ENCODE measurements at regions not wholly inside any gene's neighbourhood (a gene's known extent, or its start where the extent isn't known, plus 50 kb on each side); places are given as distances from the start of the nearest gene placed in this dataset.
"Not testable (repeated sequence)": the region's sequence is repeated elsewhere in the genome, so short reads cannot be mapped to it uniquely, and the experiment has no call there.

GRCh38 chr7:83306502-83306901 is 143.8 kb upstream of the PCLO start:
- no peak for DNase-seq (ENCODE audit: low read depth, low spot score)

- no peak for DNase-seq (ENCODE audit: low read depth, low spot score)
Measured at GRCh38 chr7:83305027-83305426, 142.3 kb upstream of the PCLO start.

GRCh38 chr7:83301416-83301815 is 138.7 kb upstream of the PCLO start:
- DNase-seq (ENCODE audit: low read depth, low spot score), result peak; percentile 25

GRCh38 chr7:83290211-83290610 is 127.5 kb upstream of the PCLO start:
- no peak for DNase-seq (ENCODE audit: low read depth, low spot score)

- no peak for DNase-seq (ENCODE audit: low read depth, low spot score)
Measured at GRCh38 chr7:83289419-83289993, 126.8 kb upstream of the PCLO start.

- no peak for DNase-seq (ENCODE audit: low read depth, low spot score)
Measured at GRCh38 chr7:83280671-83281070, 118.0 kb upstream of the PCLO start.

- no peak for DNase-seq (ENCODE audit: low read depth, low spot score)
Measured at GRCh38 chr7:83276250-83276649, 113.6 kb upstream of the PCLO start.

- DNase-seq (ENCODE audit: low read depth, low spot score), result no peak
Measured at GRCh38 chr7:83273699-83274098, 111.0 kb upstream of the PCLO start.

GRCh38 chr7:83271212-83272099 is 108.8 kb upstream of the PCLO start:
- DNase-seq (ENCODE audit: low read depth, low spot score), result no peak

- no peak for DNase-seq (ENCODE audit: low read depth, low spot score)
Measured at GRCh38 chr7:83270407-83270806, 107.7 kb upstream of the PCLO start.

- DNase-seq (ENCODE audit: low read depth, low spot score), result no peak
Measured at GRCh38 chr7:83267141-83267631, 104.5 kb upstream of the PCLO start.

GRCh38 chr7:83263442-83264034 is 100.9 kb upstream of the PCLO start:
- not testable (repeated sequence) for DNase-seq (ENCODE audit: low read depth, low spot score)

GRCh38 chr7:83259064-83259463 is 96.4 kb upstream of the PCLO start:
- DNase-seq (ENCODE audit: low read depth, low spot score), result no peak

GRCh38 chr7:83248000-83248399 is 85.3 kb upstream of the PCLO start:
- DNase-seq (ENCODE audit: low read depth, low spot score), result no peak

- not testable (repeated sequence) for DNase-seq (ENCODE audit: low read depth, low spot score)
Measured at GRCh38 chr7:83219231-83219630, 56.5 kb upstream of the PCLO start.

GRCh38 chr7:83212883-83213282 is 50.2 kb upstream of the PCLO start:
- DNase-seq (ENCODE audit: low read depth, low spot score), result no peak

Data from brain pericyte (primary cell).